ENCODE measurements at regions not wholly inside any gene's neighbourhood (a gene's known extent, or its start where the extent isn't known, plus 50 kb on each side); places are given as distances from the start of the nearest gene placed in this dataset.

GRCh38 chr19:28333909-28334308, 879.0 kb downstream of the UQCRFS1 start:
- DNase-seq (ENCODE audit: low spot score), result no peak
- Mint-ChIP-seq H3K27me3 (ENCODE audit: unreplicated experiment) (peaks cover 1% of the 10 kb centered on the region), H3K4me3 (ENCODE audit: unreplicated experiment) (no peak overlapping the region), H3K9me3 (ENCODE audit: unreplicated experiment) (no peaks in the 10 kb centered on the region), H3K36me3 (ENCODE audit: low read depth, unreplicated experiment) (no peaks in the 10 kb centered on the region), H3K4me1 (ENCODE audit: unreplicated experiment) (no peaks in the 10 kb centered on the region), H3K27ac (ENCODE audit: unreplicated experiment) (no peak overlapping the region)
- no peak for TF ChIP-seq CTCF (IDR thresholded peaks at IDR 0.05; ENCODE audit: unreplicated experiment)

DNA sequence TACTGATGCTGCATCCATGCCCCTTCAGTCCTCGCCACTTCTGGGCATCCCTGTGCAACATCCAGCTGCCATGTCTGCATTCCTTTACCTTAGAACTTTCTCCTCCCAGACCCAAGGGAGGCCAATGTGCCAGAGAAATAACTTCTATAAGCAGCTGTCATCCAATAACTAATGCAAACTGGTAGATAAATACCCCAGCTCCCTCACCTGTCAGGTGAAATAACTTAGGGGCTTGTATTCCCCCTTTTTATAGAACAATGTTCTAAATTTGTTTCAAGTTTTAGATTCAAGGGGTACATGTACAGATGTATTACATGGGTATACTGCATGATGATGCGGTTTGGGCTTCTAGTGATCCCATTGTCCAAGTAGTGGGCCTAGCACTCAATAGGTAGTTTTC, 880.1 kb downstream of the UQCRFS1 start:
- Mint-ChIP-seq H3K36me3 (ENCODE audit: low read depth, unreplicated experiment) (no peaks in the 10 kb centered on the region), H3K4me3 (ENCODE audit: unreplicated experiment) (no peak overlapping the region), H3K4me1 (ENCODE audit: unreplicated experiment) (no peaks in the 10 kb centered on the region), H3K27me3 (ENCODE audit: unreplicated experiment) (peaks cover 3% of the 10 kb centered on the region), H3K9me3 (ENCODE audit: unreplicated experiment) (no peaks in the 10 kb centered on the region), H3K27ac (ENCODE audit: unreplicated experiment) (no peak overlapping the region)
- DNase-seq (ENCODE audit: low spot score), result no peak
- no peak for TF ChIP-seq CTCF (IDR thresholded peaks at IDR 0.05; ENCODE audit: unreplicated experiment)

DNA sequence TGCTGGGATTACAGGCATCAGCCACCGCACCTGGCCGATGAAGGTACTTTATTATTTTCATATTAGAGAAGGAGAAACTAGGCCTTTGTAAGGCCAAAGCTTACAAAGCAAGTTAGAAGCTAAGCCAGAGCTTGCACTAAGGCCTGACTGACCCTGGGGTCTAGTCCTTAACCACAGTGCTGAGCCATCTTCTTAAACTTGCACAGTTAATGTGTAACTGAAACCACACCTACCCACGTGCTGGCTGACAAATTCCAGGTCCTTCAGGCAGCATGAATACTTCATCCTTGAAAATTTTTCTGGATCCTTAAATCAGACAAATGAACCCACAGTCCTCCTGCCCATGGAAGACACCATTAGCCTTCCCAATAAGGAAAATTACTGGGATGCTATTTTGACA, 880.6 kb downstream of the UQCRFS1 start:
- H3K4me3 Mint-ChIP-seq (ENCODE audit: unreplicated experiment), result no peak overlapping the region
- peaks cover 3% of the 10 kb centered on the region for H3K27me3 Mint-ChIP-seq (ENCODE audit: unreplicated experiment)
- no peak for TF ChIP-seq CTCF (IDR thresholded peaks at IDR 0.05; ENCODE audit: unreplicated experiment)
- no peaks in the 10 kb centered on the region for H3K9me3 Mint-ChIP-seq (ENCODE audit: unreplicated experiment)
- DNase-seq (ENCODE audit: low spot score), result no peak
- no peak overlapping the region for H3K27ac Mint-ChIP-seq (ENCODE audit: unreplicated experiment)
- no peaks in the 10 kb centered on the region for H3K36me3 Mint-ChIP-seq (ENCODE audit: low read depth, unreplicated experiment)
- H3K4me1 Mint-ChIP-seq (ENCODE audit: unreplicated experiment), result no peaks in the 10 kb centered on the region

DNA sequence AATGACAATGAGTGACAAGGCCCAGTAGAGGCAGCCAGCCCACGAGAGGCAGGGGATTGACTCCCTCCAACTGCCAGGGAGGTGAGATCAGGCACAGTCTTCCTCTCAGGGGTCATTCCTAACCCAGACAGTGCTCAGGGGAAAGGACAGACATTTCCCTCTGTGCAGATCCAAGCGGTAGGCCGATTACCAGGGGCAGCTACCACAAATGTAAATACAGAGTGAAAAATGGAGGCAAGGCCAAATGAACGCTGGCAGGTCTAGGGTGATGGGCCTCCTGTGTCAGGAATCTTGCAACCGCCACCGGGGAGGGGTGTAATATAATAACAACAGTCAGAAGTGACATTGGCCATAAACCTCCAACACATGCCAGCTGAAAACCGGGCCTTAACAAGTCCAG, 881.4 kb downstream of the UQCRFS1 start:
- H3K4me3 Mint-ChIP-seq (ENCODE audit: unreplicated experiment), result no peak overlapping the region
- H3K27ac Mint-ChIP-seq (ENCODE audit: unreplicated experiment), result no peak overlapping the region
- no peaks in the 10 kb centered on the region for H3K36me3 Mint-ChIP-seq (ENCODE audit: low read depth, unreplicated experiment)
- H3K27me3 Mint-ChIP-seq (ENCODE audit: unreplicated experiment), result peaks cover 3% of the 10 kb centered on the region
- TF ChIP-seq CTCF (IDR thresholded peaks at IDR 0.05; ENCODE audit: unreplicated experiment), result no peak
- no peak for DNase-seq (ENCODE audit: low spot score)
- no peaks in the 10 kb centered on the region for H3K9me3 Mint-ChIP-seq (ENCODE audit: unreplicated experiment)
- no peaks in the 10 kb centered on the region for H3K4me1 Mint-ChIP-seq (ENCODE audit: unreplicated experiment)

- DNase-seq (ENCODE audit: low spot score), result no peak
- H3K9me3 Mint-ChIP-seq (ENCODE audit: unreplicated experiment), result no peaks in the 10 kb centered on the region
- H3K27me3 Mint-ChIP-seq (ENCODE audit: unreplicated experiment), result peaks cover 3% of the 10 kb centered on the region
- no peaks in the 10 kb centered on the region for H3K4me1 Mint-ChIP-seq (ENCODE audit: unreplicated experiment)
- H3K27ac Mint-ChIP-seq (ENCODE audit: unreplicated experiment), result no peak overlapping the region
- TF ChIP-seq CTCF (IDR thresholded peaks at IDR 0.05; ENCODE audit: unreplicated experiment), result no peak
- H3K36me3 Mint-ChIP-seq (ENCODE audit: low read depth, unreplicated experiment), result no peaks in the 10 kb centered on the region
- no peak overlapping the region for H3K4me3 Mint-ChIP-seq (ENCODE audit: unreplicated experiment)
Observed at GRCh38 chr19:28330831-28331230, 882.1 kb downstream of the UQCRFS1 start.
